DMS153 treated with DMSO at 0.1 percent for 48 hours (cell line): ENCODE measurements at regions not wholly inside any gene's neighbourhood (a gene's known extent, or its start where the extent isn't known, plus 50 kb on each side); places are given as distances from the start of the nearest gene placed in this dataset.
"Not testable (repeated sequence)": the region's sequence is repeated elsewhere in the genome, so short reads cannot be mapped to it uniquely, and the experiment has no call there.

ENCODE experiments used
- DNase-seq: peaks from one replicate; lab custom pipeline; 2025; ENCODE audit not compliant: unreplicated experiment; lab: John Stamatoyannopoulos, UW

DNA sequence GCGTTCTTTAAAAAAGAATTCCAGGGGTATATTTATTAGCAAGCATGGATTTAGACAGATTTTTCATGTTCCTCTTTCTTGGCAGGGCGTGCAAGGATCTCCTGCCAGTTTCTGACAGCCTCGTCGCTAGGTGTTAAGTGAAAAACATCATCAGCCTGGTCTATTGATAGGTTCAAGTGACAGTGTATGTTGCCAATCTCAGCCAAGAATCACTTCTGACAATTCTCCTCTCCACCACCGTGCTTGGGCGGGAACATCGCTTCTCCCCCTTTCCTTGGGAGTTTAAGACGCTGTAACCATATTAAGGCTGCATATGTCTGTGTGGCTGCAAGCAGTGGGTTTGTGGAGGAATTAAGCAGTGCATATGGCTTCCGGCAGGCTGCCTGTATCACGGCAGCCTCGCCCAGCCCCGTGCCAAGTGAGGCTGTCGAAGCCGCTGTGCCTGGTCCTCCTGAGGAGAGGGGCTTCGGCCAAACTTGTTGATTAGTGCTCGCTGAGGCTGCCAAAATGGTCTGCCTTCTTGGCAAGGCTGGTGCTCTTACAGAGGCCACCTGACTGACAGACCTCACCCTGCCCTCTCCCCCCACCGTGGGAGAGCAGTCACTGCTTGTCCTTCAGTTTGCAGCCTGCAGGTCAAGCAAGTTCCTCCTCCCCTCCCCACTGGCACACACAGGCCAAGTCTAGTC is 132.2 kb upstream of the MPHOSPH6 start:
- no peak for DNase-seq

- no peak for DNase-seq
These were observed 131.2 kb upstream of the MPHOSPH6 start for GRCh38 chr16:82301146-82301755.

GRCh38 chr16:82300374-82300951 is 130.4 kb upstream of the MPHOSPH6 start:
- DNase-seq = no peak

DNA sequence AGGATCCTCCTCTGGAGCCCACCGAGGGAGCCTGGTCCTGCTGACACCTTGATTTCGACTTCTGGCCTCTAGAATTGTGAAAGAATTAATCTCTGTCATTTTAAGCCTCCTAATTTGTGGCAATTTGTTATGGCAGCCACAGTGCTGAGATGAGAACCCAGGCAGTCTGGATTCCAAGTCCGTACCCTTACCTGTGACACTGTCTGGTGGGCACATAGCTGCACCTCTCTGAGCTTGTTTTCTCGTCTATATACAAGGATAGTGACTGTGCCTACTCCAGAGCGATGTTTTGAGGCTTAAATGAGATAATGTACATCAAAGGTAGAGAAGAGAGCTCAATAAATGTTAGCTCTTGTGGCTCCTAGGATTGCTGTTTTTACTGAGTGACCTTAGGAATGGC is 128.4 kb upstream of the MPHOSPH6 start:
- no peak for DNase-seq

GRCh38 chr16:82295290-82296201 is 125.5 kb upstream of the MPHOSPH6 start:
- no peak for DNase-seq

- DNase-seq = no peak
These were observed 123.6 kb upstream of the MPHOSPH6 start for GRCh38 chr16:82293671-82294070.

GRCh38 chr16:82287937-82288336 is 117.9 kb upstream of the MPHOSPH6 start:
- DNase-seq = no peak

DNA sequence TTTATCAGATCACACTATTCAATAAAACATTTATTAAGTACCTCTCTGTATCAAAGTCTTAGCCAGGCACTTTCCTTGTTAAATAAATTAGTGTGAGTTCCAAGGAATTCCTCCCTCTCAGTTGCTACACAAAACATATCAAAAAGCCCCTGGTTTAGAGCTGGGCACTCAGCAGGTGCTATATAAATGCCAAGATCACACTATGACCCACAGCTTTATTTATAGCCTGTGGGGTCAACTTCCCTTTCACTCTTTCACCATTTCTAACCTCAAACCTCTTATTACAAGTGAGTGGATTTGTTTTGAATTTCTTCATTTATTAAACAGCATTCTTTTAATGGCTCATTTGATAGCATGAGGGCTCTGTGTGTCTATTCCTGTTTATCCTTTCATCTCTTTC is 112.6 kb upstream of the MPHOSPH6 start:
- DNase-seq = no peak

- no peak for DNase-seq
These were observed 111.5 kb upstream of the MPHOSPH6 start for GRCh38 chr16:82281544-82281943.

GRCh38 chr16:82280867-82281266 is 110.8 kb upstream of the MPHOSPH6 start:
- DNase-seq = no peak

DNA sequence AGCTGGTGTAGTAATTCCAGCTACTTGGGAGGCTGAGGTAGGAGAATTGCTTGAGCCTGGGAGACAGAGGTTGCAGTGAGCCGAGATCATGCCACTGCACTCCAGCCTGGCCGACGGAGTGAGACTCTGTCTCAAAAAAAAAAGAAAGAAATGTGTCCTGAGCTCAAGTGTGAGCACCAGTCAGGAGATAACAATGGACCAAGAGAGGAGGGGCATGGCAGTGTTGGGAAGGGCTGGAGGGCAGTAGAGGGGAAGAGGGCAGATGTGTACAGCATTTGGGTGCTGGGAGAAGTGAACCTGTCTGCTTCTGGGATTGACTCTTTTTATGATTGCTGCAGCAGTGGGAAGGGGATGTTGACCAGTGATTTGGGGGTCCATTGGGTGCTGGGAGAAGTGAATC is 105.3 kb upstream of the MPHOSPH6 start:
- DNase-seq = not testable (repeated sequence)

GRCh38 chr16:82271636-82272035 is 101.6 kb upstream of the MPHOSPH6 start:
- no peak for DNase-seq

GRCh38 chr16:82267675-82268074 is 97.7 kb upstream of the MPHOSPH6 start:
- not testable (repeated sequence) for DNase-seq

GRCh38 chr16:82265809-82266208 is 95.8 kb upstream of the MPHOSPH6 start:
- no peak for DNase-seq

GRCh38 chr16:82264756-82265155 is 94.7 kb upstream of the MPHOSPH6 start:
- DNase-seq = no peak

GRCh38 chr16:82263521-82264143 is 93.6 kb upstream of the MPHOSPH6 start:
- DNase-seq = peak; percentile 57

- DNase-seq = no peak
These were observed 92.2 kb upstream of the MPHOSPH6 start for GRCh38 chr16:82262244-82262643.

- DNase-seq = no peak
These were observed 90.3 kb upstream of the MPHOSPH6 start for GRCh38 chr16:82260212-82260795.

DNA sequence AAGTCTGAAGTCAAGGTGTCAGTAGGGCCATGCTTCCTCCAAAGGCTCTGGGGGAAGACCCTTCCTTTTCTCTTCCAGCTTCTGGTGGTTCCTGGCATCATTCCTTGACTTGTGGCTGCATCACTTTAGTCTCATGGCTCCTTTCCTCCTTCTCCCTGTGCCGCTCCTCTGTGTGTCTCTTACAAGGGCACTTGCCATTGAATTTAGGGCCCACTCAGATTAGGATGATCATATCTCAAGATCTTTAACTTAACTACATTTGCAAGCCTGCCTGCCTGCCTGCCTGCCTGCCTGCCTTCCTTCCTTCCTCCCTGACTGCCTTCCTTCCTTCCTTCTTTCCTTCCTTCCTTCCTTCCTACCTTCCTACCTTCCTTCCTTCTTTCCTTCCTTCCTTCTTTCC is 89.7 kb upstream of the MPHOSPH6 start:
- DNase-seq = no peak

DNA sequence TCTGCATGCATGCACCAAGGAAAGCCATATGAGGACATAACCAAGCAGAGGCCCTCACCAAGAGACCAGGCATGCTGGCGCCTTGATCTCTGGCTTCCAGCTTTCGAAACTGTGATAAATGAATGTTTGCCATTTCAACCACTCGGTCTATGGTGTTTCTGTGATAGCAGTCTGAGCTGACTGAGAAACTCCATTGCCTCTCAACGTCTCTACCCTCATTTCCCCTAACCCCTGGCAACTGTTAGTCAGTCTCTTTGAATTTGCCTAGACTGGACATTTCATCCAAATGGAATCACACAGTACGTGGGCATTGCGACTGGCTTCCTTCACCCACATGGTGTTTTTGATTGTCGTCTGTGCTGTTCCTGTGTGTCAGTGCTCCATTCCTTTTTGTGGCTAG is 88.0 kb upstream of the MPHOSPH6 start:
- DNase-seq = no peak

DNA sequence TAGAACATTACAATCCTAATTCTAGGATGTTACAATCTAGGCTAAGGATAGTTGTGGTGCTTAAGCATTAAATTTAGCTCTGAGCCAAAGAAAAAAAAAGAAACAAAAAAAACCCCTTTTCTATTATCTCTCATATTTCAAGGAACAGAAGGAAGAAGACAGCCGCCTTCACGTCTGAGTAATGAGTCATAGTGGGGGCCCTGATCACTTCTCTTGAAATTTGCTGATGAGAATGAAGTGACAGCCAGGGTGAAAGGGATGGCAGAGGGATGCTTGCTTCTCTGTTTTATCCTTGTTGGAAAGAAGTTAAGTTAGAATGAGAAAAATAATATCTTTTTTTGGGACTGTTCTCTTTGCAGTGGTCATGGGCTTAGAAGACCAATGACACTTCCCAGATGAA is 82.6 kb upstream of the MPHOSPH6 start:
- no peak for DNase-seq
